HEK293T (cell line): ENCODE measurements at regions not wholly inside any gene's neighbourhood (a gene's known extent, or its start where the extent isn't known, plus 50 kb on each side); places are given as distances from the start of the nearest gene placed in this dataset.

ENCODE experiments used
- CTCF ChIA-PET: fragments of 350-600 bp; formaldehyde crosslinking; extraction: SDS; loops from one replicate; lab custom pipeline; 2021; ENCODE audit warnings: antibody characterized with exemption, inconsistent platforms; lab: Yijun Ruan, JAX
- POLR2A ChIA-PET: fragments of 350-600 bp; formaldehyde crosslinking; extraction: SDS; loops from one replicate; lab custom pipeline; 2020; ENCODE audit warnings: antibody characterized with exemption, inconsistent platforms; lab: Yijun Ruan, JAX
- DNase-seq: peaks from one replicate; pipeline ENCODE4 v3.0.0; 2012; ENCODE audit warnings: mixed read lengths; ENCODE audit errors: extremely low spot score
- ARNT ChIP-seq: fragments of 450-650 bp; IDR thresholded peaks from 2 replicates; pipeline ENCODE4 v1.6.1; 2017; ENCODE audit warnings: mild to moderate bottlenecking
- BHLHE40 ChIP-seq: fragments of 450-650 bp; IDR thresholded peaks from 2 replicates; pipeline ENCODE4 v1.6.1; 2016; ENCODE audit warnings: mild to moderate bottlenecking, moderate library complexity, borderline replicate concordance
- CTBP1 ChIP-seq: fragments of 450-650 bp; IDR thresholded peaks from 2 replicates; pipeline ENCODE4 v1.6.1; 2016; ENCODE audit warnings: borderline replicate concordance
- ELF4 ChIP-seq: fragments of 450-650 bp; IDR thresholded peaks from 2 replicates; pipeline ENCODE4 v1.6.1; 2017; ENCODE audit warnings: antibody characterized with exemption
- FOXA1 ChIP-seq: fragments of 450-650 bp; IDR thresholded peaks from 2 replicates; pipeline ENCODE4 v1.6.1; 2016; ENCODE audit warnings: mild to moderate bottlenecking
- FOXK2 ChIP-seq: fragments of 450-650 bp; IDR thresholded peaks from 2 replicates; pipeline ENCODE4 v1.6.1; 2016; ENCODE audit warnings: mild to moderate bottlenecking
- FOXM1 ChIP-seq: fragments of 450-650 bp; IDR thresholded peaks from 2 replicates; pipeline ENCODE4 v1.6.1; 2017; ENCODE audit warnings: mild to moderate bottlenecking, borderline replicate concordance
- HDGF ChIP-seq: fragments of 450-650 bp; IDR thresholded peaks from 2 replicates; pipeline ENCODE4 v1.6.1; 2017; ENCODE audit warnings: antibody characterized with exemption, borderline replicate concordance
- L3MBTL2 ChIP-seq: fragments of 450-650 bp; conservative IDR thresholded peaks from 2 replicates; pipeline ENCODE4 v1.6.1; 2016; ENCODE audit warnings: mild to moderate bottlenecking
- LEF1 ChIP-seq: fragments of 450-650 bp; IDR thresholded peaks from 2 replicates; pipeline ENCODE4 v1.6.1; 2017; ENCODE audit warnings: mild to moderate bottlenecking, borderline replicate concordance
- NFRKB ChIP-seq: fragments of 450-650 bp; IDR thresholded peaks from 2 replicates; pipeline ENCODE4 v1.6.1; 2016; ENCODE audit warnings: mild to moderate bottlenecking, moderate library complexity
- PKNOX1 ChIP-seq: fragments of 450-650 bp; IDR thresholded peaks from 2 replicates; pipeline ENCODE4 v1.6.1; 2016
- SP1 ChIP-seq: fragments of 450-650 bp; IDR thresholded peaks from 2 replicates; pipeline ENCODE4 v1.6.1; 2017
- SUZ12 ChIP-seq: fragments of 450-650 bp; IDR thresholded peaks from 2 replicates; pipeline ENCODE4 v1.6.1; 2016; ENCODE audit warnings: mild to moderate bottlenecking
- TARDBP ChIP-seq: fragments of 450-650 bp; IDR thresholded peaks from 2 replicates; pipeline ENCODE4 v1.6.1; 2016
- ZNF384 ChIP-seq: fragments of 450-650 bp; IDR thresholded peaks from 2 replicates; pipeline ENCODE4 v1.6.1; 2016

- DNase-seq = no peak
- CTCF ChIA-PET = no interaction called here
- TF ChIP-seq ARNT = no peak
- TF ChIP-seq FOXM1 = no peak
- POLR2A ChIA-PET = no interaction called here
Measured at GRCh38 chr2:150100336-150100735, 387.1 kb downstream of the RND3 start.

GRCh38 chr2:150099805-150100204, 387.7 kb downstream of the RND3 start:
- POLR2A ChIA-PET = no interaction called here
- CTCF ChIA-PET = no interaction called here
- no peak for DNase-seq
- TF ChIP-seq TARDBP = no peak
- TF ChIP-seq ARNT = no peak
- TF ChIP-seq L3MBTL2 = no peak
- no peak for TF ChIP-seq SP1

- no peak for DNase-seq
- no peak for TF ChIP-seq SUZ12
- TF ChIP-seq SP1 = no peak
- TF ChIP-seq ELF4 = no peak
- no peak for TF ChIP-seq ARNT
- TF ChIP-seq HDGF = no peak
- no peak for TF ChIP-seq BHLHE40
- no peak for TF ChIP-seq LEF1
- no peak for TF ChIP-seq FOXM1
- no peak for TF ChIP-seq CTBP1
- no peak for TF ChIP-seq ZNF384
- POLR2A ChIA-PET = no interaction called here
- CTCF ChIA-PET = no interaction called here
Measured at GRCh38 chr2:150097901-150098531, 389.5 kb downstream of the RND3 start.

GRCh38 chr2:150097402-150097801, 390.1 kb downstream of the RND3 start:
- TF ChIP-seq PKNOX1 (no peak), ZNF384 (no peak), LEF1 (no peak), SUZ12 (no peak), BHLHE40 (no peak), FOXM1 (no peak), HDGF (no peak), SP1 (no peak), L3MBTL2 (no peak), ELF4 (no peak), FOXA1 (no peak), ARNT (no peak), TARDBP (no peak), NFRKB (no peak), FOXK2 (no peak), CTBP1 (no peak)
- no peak for DNase-seq
- ChIA-PET CTCF (no interaction called here), POLR2A (no interaction called here)

- POLR2A ChIA-PET = no interaction called here
- TF ChIP-seq BHLHE40 (no peak), PKNOX1 (no peak), FOXA1 (no peak), ELF4 (no peak), L3MBTL2 (no peak), ARNT (no peak), FOXK2 (no peak), NFRKB (no peak)
- CTCF ChIA-PET = no interaction called here
- no peak for DNase-seq
Measured at GRCh38 chr2:150095361-150096095, 391.9 kb downstream of the RND3 start.

GRCh38 chr2:150091846-150092245, 395.6 kb downstream of the RND3 start:
- POLR2A ChIA-PET = no interaction called here
- CTCF ChIA-PET = no interaction called here
- DNase-seq = no peak
- TF ChIP-seq L3MBTL2 (no peak), ARNT (no peak), FOXA1 (no peak), TARDBP (no peak), BHLHE40 (no peak), LEF1 (no peak), PKNOX1 (no peak), NFRKB (no peak), SP1 (no peak), SUZ12 (no peak), ELF4 (no peak), ZNF384 (no peak), CTBP1 (no peak), HDGF (no peak), FOXM1 (no peak), FOXK2 (no peak)

GRCh38 chr2:150090031-150090430, 397.4 kb downstream of the RND3 start:
- CTCF ChIA-PET = no interaction called here
- DNase-seq = no peak
- TF ChIP-seq BHLHE40 (no peak), ELF4 (no peak), FOXK2 (no peak), ZNF384 (no peak), LEF1 (no peak), NFRKB (no peak), L3MBTL2 (no peak), TARDBP (no peak), CTBP1 (no peak), SP1 (no peak), SUZ12 (no peak)

More at GRCh38 chr2:150090031-150090430, 397.4 kb downstream of the RND3 start:
- POLR2A ChIA-PET = no interaction called here
